HPDE6-E6E7 (cell line): ENCODE measurements at regions not wholly inside any gene's neighbourhood (a gene's known extent, or its start where the extent isn't known, plus 50 kb on each side); places are given as distances from the start of the nearest gene placed in this dataset.

Experiments
- DNase-seq: peaks from one replicate; pipeline ENCODE4 v3.0.0; 2011; ENCODE audit warnings: missing footprints; ENCODE audit errors: extremely low spot score

GRCh38 chr1:57800376-57800775, 376.5 kb upstream of the DAB1 start:
- no peak for DNase-seq

GRCh38 chr1:57799490-57800115, 375.7 kb upstream of the DAB1 start:
- DNase-seq, result no peak

GRCh38 chr1:57798543-57798942, 374.7 kb upstream of the DAB1 start:
- no peak for DNase-seq

GRCh38 chr1:57797084-57797483, 373.2 kb upstream of the DAB1 start:
- no peak for DNase-seq

GRCh38 chr1:57796616-57797015, 372.8 kb upstream of the DAB1 start:
- DNase-seq, result peak; percentile 20

GRCh38 chr1:57795886-57796285, 372.0 kb upstream of the DAB1 start:
- DNase-seq, result no peak

- DNase-seq, result no peak
These were observed 370.2 kb upstream of the DAB1 start for GRCh38 chr1:57794078-57794477.

- DNase-seq, result no peak
These were observed 367.6 kb upstream of the DAB1 start for GRCh38 chr1:57791497-57791896.

GRCh38 chr1:57789936-57790335, 366.1 kb upstream of the DAB1 start:
- no peak for DNase-seq

GRCh38 chr1:57788313-57788712, 364.5 kb upstream of the DAB1 start:
- DNase-seq, result no peak

GRCh38 chr1:57784356-57784755, 360.5 kb upstream of the DAB1 start:
- DNase-seq, result no peak

GRCh38 chr1:57782357-57782756, 358.5 kb upstream of the DAB1 start:
- no peak for DNase-seq

- no peak for DNase-seq
These were observed 348.8 kb upstream of the DAB1 start for GRCh38 chr1:57772580-57773195.

GRCh38 chr1:57770772-57771171, 346.9 kb upstream of the DAB1 start:
- peak; percentile 8 for DNase-seq

- DNase-seq, result no peak
These were observed 346.4 kb upstream of the DAB1 start for GRCh38 chr1:57770236-57770635.

GRCh38 chr1:57761628-57762027, 337.8 kb upstream of the DAB1 start:
- DNase-seq, result no peak

GRCh38 chr1:57752843-57753242, 329.0 kb upstream of the DAB1 start:
- DNase-seq, result no peak

- no peak for DNase-seq
These were observed 324.9 kb upstream of the DAB1 start for GRCh38 chr1:57748719-57749118.

GRCh38 chr1:57747818-57748217, 324.0 kb upstream of the DAB1 start:
- no peak for DNase-seq

GRCh38 chr1:57741521-57741920, 317.7 kb upstream of the DAB1 start:
- DNase-seq, result no peak

- no peak for DNase-seq
These were observed 313.1 kb upstream of the DAB1 start for GRCh38 chr1:57736940-57737339.

GRCh38 chr1:57729181-57729580, 305.3 kb upstream of the DAB1 start:
- no peak for DNase-seq

- DNase-seq, result no peak
These were observed 303.3 kb upstream of the DAB1 start for GRCh38 chr1:57727121-57727520.

GRCh38 chr1:57725318-57725717, 301.5 kb upstream of the DAB1 start:
- DNase-seq, result no peak
